HEK293 (cell line): ENCODE measurements at regions not wholly inside any gene's neighbourhood (a gene's known extent, or its start where the extent isn't known, plus 50 kb on each side); places are given as distances from the start of the nearest gene placed in this dataset.
A peak's percentile ranks its signal among the peaks of the same experiment; 100 is the strongest.
"Not testable (repeated sequence)": the region's sequence is repeated elsewhere in the genome, so short reads cannot be mapped to it uniquely, and the experiment has no call there.

Source experiments
- CTCF ChIA-PET: fragments of 350-600 bp; formaldehyde crosslinking; extraction: SDS; loops from one replicate; lab custom pipeline; 2021; ENCODE audit warnings: antibody characterized with exemption; lab: Yijun Ruan, JAX
- POLR2A ChIA-PET: fragments of 300-600 bp; formaldehyde crosslinking; extraction: SDS; loops from one replicate; lab custom pipeline; 2020; ENCODE audit warnings: antibody characterized with exemption, inconsistent platforms; lab: Yijun Ruan, JAX
- H3K27ac ChIP-seq: fragments of 200-500 bp; sonication (Bioruptor generic); 2 replicates; pipeline ENCODE4 v1.5.1; 2014; ENCODE audit warnings: low read depth, low read length, control low read depth, inconsistent platforms; ENCODE audit errors: extremely low read depth
- H3K36me3 ChIP-seq, 2 experiments: fragments of 200-500 bp in 1 of 2; sonication (Bioruptor generic) in 1 of 2; 1 replicate in 1 of 2; 2 replicates in 1 of 2; pipeline ENCODE4 v1.5.1; 2014 to 2017; ENCODE audit warnings: inconsistent platforms in 2 of 2, low read length in 2 of 2; ENCODE audit not compliant: control insufficient read depth in 2 of 2, insufficient read depth in 1 of 2
- H3K4me1 ChIP-seq: fragments of 200-500 bp; sonication (Bioruptor generic); 2 replicates; pipeline ENCODE4 v1.5.1; 2014; ENCODE audit warnings: mild to moderate bottlenecking, low read length, inconsistent platforms; ENCODE audit not compliant: control insufficient read depth, insufficient read depth
- H3K4me3 ChIP-seq: 2 replicates; pipeline ENCODE4 v1.5.1; 2011; ENCODE audit warnings: low read depth, mild to moderate bottlenecking, control low read depth, low read length, moderate library complexity
- H3K9me3 ChIP-seq: fragments of 200-500 bp; sonication (Bioruptor generic); 2 replicates; pipeline ENCODE4 v1.5.1; 2014; ENCODE audit warnings: low read depth, low read length, inconsistent platforms; ENCODE audit not compliant: control insufficient read depth, insufficient read depth
- ZNF341 ChIP-seq: fragments of 450-650 bp; formaldehyde crosslinking; IDR thresholded peaks from 2 replicates; pipeline ENCODE4; 2016; ENCODE audit warnings: low read depth, missing biosample characterization, missing genetic modification characterization

- H3K27ac ChIP-seq, H3K9me3 ChIP-seq, POLR2A ChIA-PET, CTCF ChIA-PET, H3K4me3 ChIP-seq, H3K4me1 ChIP-seq, H3K36me3 ChIP-seq: not testable (repeated sequence)
These were observed 153.1 kb downstream of the POTEM start for GRCh38 chr14:19120383-19120782.

DNA sequence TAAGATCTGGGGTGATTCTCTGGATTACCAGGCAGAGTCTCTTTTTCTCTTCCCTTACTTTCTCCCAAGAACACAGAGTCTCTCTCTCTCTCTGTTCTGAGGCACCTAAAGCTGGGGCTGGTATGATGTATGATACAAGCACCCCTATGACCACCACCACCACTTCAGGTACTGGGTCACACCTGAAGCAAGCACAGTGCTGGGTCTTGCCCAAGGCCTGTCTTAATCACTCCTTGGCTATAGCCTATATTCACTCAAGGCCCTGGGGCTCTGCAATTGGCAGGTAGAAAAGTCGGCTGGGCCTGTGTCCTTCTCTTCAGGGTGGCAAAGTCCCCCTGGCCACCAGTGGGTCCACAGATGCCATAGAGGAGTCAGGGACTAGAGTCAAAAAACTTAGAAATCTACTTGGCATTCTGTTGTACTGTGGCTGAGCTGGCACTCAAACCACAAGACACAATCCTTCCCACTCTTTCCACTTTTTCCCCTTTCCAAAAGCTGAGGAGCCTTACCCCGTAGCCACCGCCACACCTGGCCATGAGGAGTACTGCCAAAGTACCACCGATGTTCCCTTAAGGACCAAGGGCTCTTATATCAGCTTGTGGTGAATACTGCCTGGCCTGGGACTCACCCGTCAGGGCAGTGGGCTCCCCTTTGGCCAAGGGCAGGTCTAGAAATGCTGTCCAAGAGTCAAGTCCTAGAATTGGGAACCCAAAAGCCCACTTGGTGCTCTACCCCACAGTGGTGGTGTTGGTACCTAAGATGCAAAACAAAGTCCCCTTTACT is 159.2 kb downstream of the POTEM start:
- H3K36me3 ChIP-seq, H3K4me3 ChIP-seq, H3K9me3 ChIP-seq, H3K4me1 ChIP-seq, H3K27ac ChIP-seq, CTCF ChIA-PET, POLR2A ChIA-PET: not testable (repeated sequence)

GRCh38 chr14:19127664-19128435 is 160.6 kb downstream of the POTEM start:
- peak; percentile 24; the same call in 1 of the 2 replicates for TF ChIP-seq ZNF341 (tag by site-specific recombination)
- TF ChIP-seq, all 188 proteins: peak for 1; not testable (repeated sequence) for 187
- CTCF ChIA-PET, H3K9me3 ChIP-seq, H3K27ac ChIP-seq, H3K4me1 ChIP-seq, H3K4me3 ChIP-seq, H3K36me3 ChIP-seq, POLR2A ChIA-PET: not testable (repeated sequence)

- H3K4me3 ChIP-seq, H3K4me1 ChIP-seq, H3K36me3 ChIP-seq, POLR2A ChIA-PET, CTCF ChIA-PET, H3K9me3 ChIP-seq, H3K27ac ChIP-seq: not testable (repeated sequence)
These were observed 164.3 kb downstream of the POTEM start for GRCh38 chr14:19131553-19131952.

DNA sequence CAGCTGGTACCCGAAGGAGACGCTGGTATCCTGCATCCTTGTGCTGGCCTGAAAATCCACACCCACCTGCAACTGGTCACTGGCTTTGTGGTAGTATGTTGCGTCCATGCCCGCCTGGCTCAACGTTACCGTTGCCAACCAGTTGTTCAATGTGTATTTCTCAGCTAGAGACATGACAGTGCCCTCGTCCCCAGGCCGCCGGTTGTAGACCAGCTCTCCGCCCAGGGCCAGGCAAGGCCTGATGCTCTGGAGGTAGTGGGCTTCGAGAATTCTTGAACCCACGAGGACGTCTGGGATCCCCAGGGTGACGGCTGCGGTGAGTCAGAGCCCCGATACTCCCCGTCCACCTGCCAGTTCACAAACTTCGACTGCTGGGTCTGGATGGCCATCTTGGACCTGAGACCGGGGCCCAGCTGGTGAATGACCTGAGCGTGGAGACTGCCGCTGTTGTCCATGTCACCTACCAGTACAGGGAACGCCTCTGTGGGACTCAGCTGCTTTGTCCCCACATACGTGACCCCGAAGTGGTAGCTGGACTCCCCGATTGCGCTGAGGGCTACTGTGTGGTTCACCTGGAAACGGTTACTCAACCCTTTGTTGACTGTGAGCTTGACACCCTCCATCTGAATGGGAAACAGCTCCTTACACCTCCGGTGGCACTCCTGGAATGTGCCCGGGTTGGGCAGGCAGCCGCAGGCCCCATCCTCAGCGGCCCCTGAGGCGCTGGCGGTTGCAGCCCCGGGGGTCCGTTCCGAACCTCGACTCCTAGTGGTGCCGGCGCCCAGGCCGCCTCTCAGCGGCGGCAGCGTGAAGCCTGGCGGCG is 165.0 kb downstream of the POTEM start:
- H3K27ac ChIP-seq, H3K4me3 ChIP-seq, POLR2A ChIA-PET, CTCF ChIA-PET, H3K9me3 ChIP-seq, H3K36me3 ChIP-seq, H3K4me1 ChIP-seq: not testable (repeated sequence)

DNA sequence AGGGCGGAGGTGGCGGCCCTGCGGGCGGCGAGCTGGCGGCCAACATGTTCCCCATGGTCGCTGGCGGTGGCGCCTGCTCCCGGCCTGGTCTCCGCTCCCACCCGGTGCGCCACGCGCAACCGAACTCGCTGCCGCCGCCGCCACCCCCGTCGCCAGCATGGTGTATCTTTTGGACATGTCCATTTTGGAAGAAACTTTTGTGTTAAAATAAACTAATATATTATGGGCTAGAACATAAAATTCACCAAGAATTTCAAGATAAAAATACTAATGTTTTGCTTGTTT is 165.5 kb downstream of the POTEM start:
- H3K36me3 ChIP-seq, H3K4me1 ChIP-seq, H3K9me3 ChIP-seq, POLR2A ChIA-PET, H3K27ac ChIP-seq, CTCF ChIA-PET, H3K4me3 ChIP-seq: not testable (repeated sequence)

DNA sequence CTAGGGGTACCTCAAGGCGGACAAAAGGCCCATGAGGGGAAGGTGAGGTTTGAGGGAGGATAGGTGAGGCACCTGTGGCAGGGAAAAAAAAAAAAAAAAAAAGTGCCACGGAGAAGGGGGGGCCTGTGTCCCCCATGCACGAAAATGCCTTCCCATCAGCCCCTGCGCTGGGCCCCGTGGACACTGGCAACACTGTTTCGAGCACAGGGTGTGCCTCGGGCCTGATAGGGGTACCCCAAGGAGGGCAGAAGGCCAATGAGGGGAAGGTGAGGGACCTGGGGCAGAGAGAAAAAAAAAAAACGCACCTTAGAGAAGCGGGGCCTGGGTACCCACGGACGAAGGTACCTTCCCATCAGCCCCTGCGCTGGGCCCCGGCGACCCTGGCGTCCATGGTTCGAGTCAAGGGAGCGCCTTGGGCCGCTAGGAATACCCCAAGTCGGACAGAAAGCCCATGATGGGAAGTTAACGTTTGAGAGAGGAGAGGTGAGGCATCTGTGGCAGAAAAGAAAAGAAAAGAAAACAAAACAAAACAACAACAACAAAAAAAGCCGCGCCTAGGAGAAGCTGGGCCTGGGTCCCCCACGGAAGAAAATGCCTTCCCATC is 190.0 kb downstream of the POTEM start:
- H3K9me3 ChIP-seq, H3K4me3 ChIP-seq, POLR2A ChIA-PET, CTCF ChIA-PET, H3K36me3 ChIP-seq, H3K4me1 ChIP-seq, H3K27ac ChIP-seq: not testable (repeated sequence)

GRCh38 chr14:19158012-19158411 is 190.8 kb downstream of the POTEM start:
- H3K36me3 ChIP-seq, H3K4me1 ChIP-seq, POLR2A ChIA-PET, H3K4me3 ChIP-seq, H3K9me3 ChIP-seq, H3K27ac ChIP-seq, CTCF ChIA-PET: not testable (repeated sequence)

GRCh38 chr14:19158588-19158987 is 191.4 kb downstream of the POTEM start:
- H3K4me1 ChIP-seq, H3K9me3 ChIP-seq, H3K36me3 ChIP-seq, H3K27ac ChIP-seq, H3K4me3 ChIP-seq, CTCF ChIA-PET, POLR2A ChIA-PET: not testable (repeated sequence)

- H3K27ac ChIP-seq, H3K4me3 ChIP-seq, H3K9me3 ChIP-seq, H3K4me1 ChIP-seq, CTCF ChIA-PET, H3K36me3 ChIP-seq, POLR2A ChIA-PET: not testable (repeated sequence)
These were observed 191.9 kb downstream of the POTEM start for GRCh38 chr14:19159003-19159625.
